RWPE2 (cell line): ENCODE measurements at regions not wholly inside any gene's neighbourhood (a gene's known extent, or its start where the extent isn't known, plus 50 kb on each side); places are given as distances from the start of the nearest gene placed in this dataset.

Experiments
- ATAC-seq: fragments of 200-7000 bp; cut with Tn5 transposase; 3 replicates; pipeline ENCODE4 v1.9.1; 2021; ENCODE audit warnings: low read depth
- DNase-seq: peaks from one replicate; pipeline ENCODE4 v3.0.0-alpha.2; 2020; ENCODE audit warnings: low spot score
- H3K27ac ChIP-seq: fragments of 450-650 bp; 2 replicates; pipeline ENCODE4 v1.5.1; 2017; ENCODE audit warnings: mild to moderate bottlenecking; ENCODE audit not compliant: poor library complexity, severe bottlenecking
- H3K27me3 ChIP-seq: fragments of 250-450 bp; sonication (Bioruptor Pico); 2 replicates; pipeline ENCODE4 v1.5.1; 2021; ENCODE audit warnings: mild to moderate bottlenecking, moderate library complexity; ENCODE audit not compliant: insufficient read depth, poor library complexity, severe bottlenecking
- H3K36me3 ChIP-seq: fragments of 250-450 bp; sonication (Bioruptor Pico); 2 replicates; pipeline ENCODE4 v1.5.1; 2020; ENCODE audit warnings: low read depth, mild to moderate bottlenecking, moderate library complexity
- H3K4me1 ChIP-seq: fragments of 250-450 bp; sonication (Bioruptor Pico); 2 replicates; pipeline ENCODE4 v1.5.1; 2021; ENCODE audit warnings: mild to moderate bottlenecking, moderate library complexity; ENCODE audit not compliant: insufficient read depth, poor library complexity, severe bottlenecking
- H3K4me3 ChIP-seq: fragments of 250-450 bp; sonication (Bioruptor Pico); 2 replicates; pipeline ENCODE4 v1.5.1; 2021; ENCODE audit warnings: mild to moderate bottlenecking, moderate library complexity; ENCODE audit not compliant: severe bottlenecking
- H3K9me3 ChIP-seq: fragments of 250-450 bp; sonication (Bioruptor Pico); 2 replicates; pipeline ENCODE4 v1.5.1; 2021; ENCODE audit warnings: mild to moderate bottlenecking, moderate library complexity; ENCODE audit not compliant: severe bottlenecking
- TF ChIP-seq, protein P1 (sequence below): fragments of 450-650 bp; IDR thresholded peaks from one replicate; pipeline ENCODE4 v1.5.1; 2017; ENCODE audit warnings: mild to moderate bottlenecking, moderate library complexity; ENCODE audit not compliant: poor library complexity, severe bottlenecking

DNA sequence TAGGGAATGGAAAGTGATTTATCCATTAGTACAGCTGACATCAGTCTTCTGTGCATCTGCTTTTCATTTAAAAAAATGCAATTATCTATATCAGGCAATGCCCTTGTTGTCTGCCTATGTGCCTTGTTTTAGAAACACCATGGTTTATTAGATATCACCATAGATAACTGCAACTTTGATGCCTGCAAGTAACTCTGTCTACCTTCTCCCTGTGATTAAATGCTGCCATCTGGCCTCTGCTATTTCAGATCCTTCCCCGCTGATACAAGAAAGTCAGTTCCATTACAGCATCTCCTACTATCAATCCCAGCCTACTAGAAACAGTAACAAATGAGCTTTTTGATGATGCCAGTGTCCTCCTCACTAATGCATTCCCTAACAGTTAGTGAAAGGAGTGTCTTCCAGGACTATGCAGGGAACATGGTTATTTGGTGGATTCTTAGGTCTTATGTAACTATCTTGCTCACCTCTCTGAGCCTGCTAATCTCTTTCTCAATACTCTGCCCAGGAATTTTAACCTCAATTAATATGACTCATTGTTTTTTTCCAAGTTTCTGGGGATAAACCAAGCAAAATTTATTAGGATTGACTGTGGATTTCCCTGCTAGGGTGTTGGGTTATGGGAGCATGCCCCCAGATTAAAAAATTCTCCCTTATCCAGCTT, 444.9 kb downstream of the RAPGEF2 start:
- ATAC-seq (peak; percentile 87), DNase-seq (no peak)
- Histone ChIP-seq H3K9me3 (no peaks in the 10 kb centered on the region), H3K4me3 (no peak overlapping the region), H3K4me1 (peaks cover 13% of the 10 kb centered on the region), H3K27me3 (no peaks in the 10 kb centered on the region), H3K27ac (peak overlapping the region; percentile 13), H3K36me3 (no peaks in the 10 kb centered on the region)
- TF ChIP-seq, protein P1, sequence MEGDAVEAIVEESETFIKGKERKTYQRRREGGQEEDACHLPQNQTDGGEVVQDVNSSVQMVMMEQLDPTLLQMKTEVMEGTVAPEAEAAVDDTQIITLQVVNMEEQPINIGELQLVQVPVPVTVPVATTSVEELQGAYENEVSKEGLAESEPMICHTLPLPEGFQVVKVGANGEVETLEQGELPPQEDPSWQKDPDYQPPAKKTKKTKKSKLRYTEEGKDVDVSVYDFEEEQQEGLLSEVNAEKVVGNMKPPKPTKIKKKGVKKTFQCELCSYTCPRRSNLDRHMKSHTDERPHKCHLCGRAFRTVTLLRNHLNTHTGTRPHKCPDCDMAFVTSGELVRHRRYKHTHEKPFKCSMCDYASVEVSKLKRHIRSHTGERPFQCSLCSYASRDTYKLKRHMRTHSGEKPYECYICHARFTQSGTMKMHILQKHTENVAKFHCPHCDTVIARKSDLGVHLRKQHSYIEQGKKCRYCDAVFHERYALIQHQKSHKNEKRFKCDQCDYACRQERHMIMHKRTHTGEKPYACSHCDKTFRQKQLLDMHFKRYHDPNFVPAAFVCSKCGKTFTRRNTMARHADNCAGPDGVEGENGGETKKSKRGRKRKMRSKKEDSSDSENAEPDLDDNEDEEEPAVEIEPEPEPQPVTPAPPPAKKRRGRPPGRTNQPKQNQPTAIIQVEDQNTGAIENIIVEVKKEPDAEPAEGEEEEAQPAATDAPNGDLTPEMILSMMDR: no peak

DNA sequence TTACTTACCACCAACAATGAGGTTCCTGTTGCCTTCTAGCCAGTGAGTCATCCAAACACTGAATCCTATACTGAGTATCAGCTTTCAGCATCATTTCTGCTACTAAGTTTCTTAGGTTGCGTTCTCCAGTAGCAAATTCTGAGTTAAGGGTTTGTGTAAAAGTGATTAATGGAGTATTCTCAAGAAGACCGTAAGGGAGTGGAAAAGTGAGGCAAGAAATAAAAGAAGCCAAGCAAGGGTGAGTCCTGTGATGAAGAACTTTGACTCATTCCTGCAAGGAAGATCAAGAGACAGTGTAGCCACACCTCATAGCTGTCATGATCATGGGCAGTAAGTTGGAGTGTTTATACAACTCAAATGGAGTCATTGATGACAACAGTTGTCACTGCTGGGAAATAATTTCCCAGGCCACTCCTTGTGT, 446.2 kb downstream of the RAPGEF2 start:
- Histone ChIP-seq H3K4me1 (peaks cover 13% of the 10 kb centered on the region), H3K27ac (peak overlapping the region; percentile 13), H3K9me3 (no peaks in the 10 kb centered on the region), H3K36me3 (no peaks in the 10 kb centered on the region), H3K4me3 (no peak overlapping the region), H3K27me3 (no peaks in the 10 kb centered on the region)
- ATAC-seq: peak; percentile 73
- TF ChIP-seq, protein P1: no peak
- no peak for DNase-seq

DNA sequence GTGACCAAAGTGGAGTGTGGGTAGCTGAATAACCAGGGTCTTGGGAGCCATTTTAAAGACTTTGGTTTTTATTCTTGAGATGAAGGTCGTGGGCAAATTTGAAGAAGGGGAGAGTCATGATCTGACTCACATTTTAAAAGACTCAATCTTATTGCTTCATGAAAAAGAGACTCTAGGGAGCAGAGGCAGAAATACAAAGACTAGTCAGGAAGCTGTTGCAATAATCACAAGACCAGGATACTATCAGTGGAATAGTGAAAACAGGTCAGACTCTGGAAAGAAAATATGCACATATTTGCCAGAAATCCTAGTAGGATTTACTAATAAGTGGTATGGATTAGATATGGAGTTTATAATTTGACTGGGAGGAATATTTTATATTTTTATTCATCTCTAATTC, 448.4 kb downstream of the RAPGEF2 start:
- Histone ChIP-seq H3K9me3 (no peaks in the 10 kb centered on the region), H3K4me1 (peaks cover 13% of the 10 kb centered on the region), H3K36me3 (no peaks in the 10 kb centered on the region), H3K4me3 (no peak overlapping the region), H3K27ac (no peak overlapping the region), H3K27me3 (no peaks in the 10 kb centered on the region)
- TF ChIP-seq, protein P1: no peak
- no peak for ATAC-seq
- DNase-seq: no peak

DNA sequence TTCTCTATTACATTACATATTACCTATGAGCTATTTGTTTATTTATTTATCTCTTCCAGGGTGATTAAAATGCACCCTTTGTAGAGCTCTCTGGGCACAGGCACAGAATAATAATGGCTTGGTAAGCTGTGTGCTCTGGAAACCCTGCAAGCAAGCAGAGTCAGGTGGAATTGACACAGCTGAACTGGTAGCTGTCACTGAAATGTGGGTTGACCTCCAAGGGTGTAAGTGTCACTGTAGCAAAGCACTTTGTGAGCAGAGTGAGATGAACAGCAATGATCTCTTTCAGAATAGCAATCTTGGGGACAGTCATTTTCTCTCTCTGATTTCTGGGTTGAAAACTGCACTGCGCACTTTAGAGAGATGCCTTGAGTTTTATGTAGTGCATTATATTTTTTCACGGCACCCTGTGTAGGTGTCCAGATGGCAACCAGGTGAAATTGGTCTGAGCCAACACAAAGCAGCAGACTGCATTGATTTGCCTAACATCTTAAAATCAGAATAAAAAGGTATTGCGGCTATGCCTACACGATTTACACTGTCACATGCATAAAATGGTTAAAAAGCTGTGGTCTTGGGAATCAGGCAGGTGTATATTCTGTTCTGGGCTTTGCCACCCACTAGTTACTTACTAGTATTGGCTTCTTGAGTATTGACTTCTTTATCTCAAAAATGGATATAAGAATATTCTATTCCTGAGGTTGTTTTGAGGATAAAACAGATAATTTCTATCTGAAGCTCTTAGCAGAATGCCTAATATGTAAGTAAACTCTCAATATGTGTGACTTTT, 450.3 kb downstream of the RAPGEF2 start:
- peaks cover 12% of the 10 kb centered on the region for H3K4me1 ChIP-seq
- H3K36me3 ChIP-seq: no peaks in the 10 kb centered on the region
- no peaks in the 10 kb centered on the region for H3K9me3 ChIP-seq
- H3K27ac ChIP-seq: no peak overlapping the region
- no peak overlapping the region for H3K4me3 ChIP-seq
- TF ChIP-seq, protein P1: no peak
- H3K27me3 ChIP-seq: no peaks in the 10 kb centered on the region
- ATAC-seq (no peak), DNase-seq (no peak)

DNA sequence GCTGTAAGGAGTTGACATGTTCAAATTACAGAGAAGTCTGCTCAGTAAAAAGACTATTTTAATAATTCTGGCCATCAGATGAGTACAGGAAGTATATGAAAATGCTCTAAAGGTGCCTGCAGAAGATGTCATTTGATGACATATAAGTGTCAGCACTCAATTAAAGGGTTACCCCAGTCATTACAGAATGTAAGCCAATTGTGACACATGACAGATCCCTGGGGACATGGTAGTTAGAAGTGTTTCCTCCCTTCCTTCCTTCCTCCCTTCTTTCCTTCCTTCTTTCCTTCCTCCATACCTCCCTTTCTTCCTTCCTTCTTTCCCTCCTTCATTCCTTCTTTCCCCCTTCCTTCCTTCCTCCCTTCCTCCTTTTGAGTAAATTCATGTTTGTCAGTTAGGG, 453.0 kb downstream of the RAPGEF2 start:
- Histone ChIP-seq H3K4me3 (no peak overlapping the region), H3K27ac (no peak overlapping the region), H3K36me3 (no peaks in the 10 kb centered on the region), H3K9me3 (no peaks in the 10 kb centered on the region), H3K27me3 (no peaks in the 10 kb centered on the region), H3K4me1 (no peaks in the 10 kb centered on the region)
- no peak for DNase-seq
- no peak for ATAC-seq
- TF ChIP-seq, protein P1: no peak
